ENCODE measurements at regions not wholly inside any gene's neighbourhood (a gene's known extent, or its start where the extent isn't known, plus 50 kb on each side); places are given as distances from the start of the nearest gene placed in this dataset.

- H3K27me3 ChIP-seq (ENCODE audit: control insufficient read depth, insufficient read depth, low read length): no peaks in the 10 kb centered on the region
- FAIRE-seq (no peak), DNase-seq (ENCODE audit: low read depth) (no peak)
- no peak for TF ChIP-seq CTCF (IDR thresholded peaks at IDR 0.05; ENCODE audit: insufficient read depth, low read length, severe bottlenecking)
- no peaks in the 10 kb centered on the region for H3K36me3 ChIP-seq (ENCODE audit: control insufficient read depth, insufficient read depth, low read length)
- H3K4me3 ChIP-seq (ENCODE audit: low read depth, low read length): no peak overlapping the region
Measured at GRCh38 chr2:49286045-49286444, 131.7 kb upstream of the FSHR start.

GRCh38 chr2:49278561-49278960 is 124.2 kb upstream of the FSHR start:
- Histone ChIP-seq H3K36me3 (ENCODE audit: control insufficient read depth, insufficient read depth, low read length) (no peaks in the 10 kb centered on the region), H3K27me3 (ENCODE audit: control insufficient read depth, insufficient read depth, low read length) (no peaks in the 10 kb centered on the region), H3K4me3 (ENCODE audit: low read depth, low read length) (no peak overlapping the region)
- no peak for TF ChIP-seq CTCF (IDR thresholded peaks at IDR 0.05; ENCODE audit: insufficient read depth, low read length, severe bottlenecking)
- DNase-seq (ENCODE audit: low read depth): no peak
- FAIRE-seq: no peak

GRCh38 chr2:49278141-49278540 is 123.8 kb upstream of the FSHR start:
- no peaks in the 10 kb centered on the region for H3K36me3 ChIP-seq (ENCODE audit: control insufficient read depth, insufficient read depth, low read length)
- no peak for TF ChIP-seq CTCF (IDR thresholded peaks at IDR 0.05; ENCODE audit: insufficient read depth, low read length, severe bottlenecking)
- no peaks in the 10 kb centered on the region for H3K27me3 ChIP-seq (ENCODE audit: control insufficient read depth, insufficient read depth, low read length)
- DNase-seq (ENCODE audit: low read depth): no peak
- H3K4me3 ChIP-seq (ENCODE audit: low read depth, low read length): no peak overlapping the region
- FAIRE-seq: no peak

GRCh38 chr2:49271060-49271606 is 116.8 kb upstream of the FSHR start:
- Histone ChIP-seq H3K27me3 (ENCODE audit: control insufficient read depth, insufficient read depth, low read length) (no peaks in the 10 kb centered on the region), H3K4me3 (ENCODE audit: low read depth, low read length) (no peak overlapping the region), H3K36me3 (ENCODE audit: control insufficient read depth, insufficient read depth, low read length) (no peaks in the 10 kb centered on the region)
- FAIRE-seq (no peak), DNase-seq (ENCODE audit: low read depth) (no peak)
- no peak for TF ChIP-seq CTCF (IDR thresholded peaks at IDR 0.05; ENCODE audit: insufficient read depth, low read length, severe bottlenecking)

GRCh38 chr2:49270091-49270490 is 115.8 kb upstream of the FSHR start:
- Histone ChIP-seq H3K36me3 (ENCODE audit: control insufficient read depth, insufficient read depth, low read length) (no peaks in the 10 kb centered on the region), H3K4me3 (ENCODE audit: low read depth, low read length) (no peak overlapping the region), H3K27me3 (ENCODE audit: control insufficient read depth, insufficient read depth, low read length) (no peaks in the 10 kb centered on the region)
- TF ChIP-seq CTCF (IDR thresholded peaks at IDR 0.05; ENCODE audit: insufficient read depth, low read length, severe bottlenecking): no peak
- FAIRE-seq (no peak), DNase-seq (ENCODE audit: low read depth) (no peak)

- H3K4me3 ChIP-seq (ENCODE audit: low read depth, low read length): no peak overlapping the region
- TF ChIP-seq CTCF (IDR thresholded peaks at IDR 0.05; ENCODE audit: insufficient read depth, low read length, severe bottlenecking): no peak
- DNase-seq (ENCODE audit: low read depth) (no peak), FAIRE-seq (no peak)
- H3K27me3 ChIP-seq (ENCODE audit: control insufficient read depth, insufficient read depth, low read length): no peaks in the 10 kb centered on the region
- H3K36me3 ChIP-seq (ENCODE audit: control insufficient read depth, insufficient read depth, low read length): no peaks in the 10 kb centered on the region
Measured at GRCh38 chr2:49265471-49265870, 111.2 kb upstream of the FSHR start.

All from bronchial epithelial cell (primary cell).